ENCODE measurements at regions not wholly inside any gene's neighbourhood (a gene's known extent, or its start where the extent isn't known, plus 50 kb on each side); places are given as distances from the start of the nearest gene placed in this dataset.

DNA sequence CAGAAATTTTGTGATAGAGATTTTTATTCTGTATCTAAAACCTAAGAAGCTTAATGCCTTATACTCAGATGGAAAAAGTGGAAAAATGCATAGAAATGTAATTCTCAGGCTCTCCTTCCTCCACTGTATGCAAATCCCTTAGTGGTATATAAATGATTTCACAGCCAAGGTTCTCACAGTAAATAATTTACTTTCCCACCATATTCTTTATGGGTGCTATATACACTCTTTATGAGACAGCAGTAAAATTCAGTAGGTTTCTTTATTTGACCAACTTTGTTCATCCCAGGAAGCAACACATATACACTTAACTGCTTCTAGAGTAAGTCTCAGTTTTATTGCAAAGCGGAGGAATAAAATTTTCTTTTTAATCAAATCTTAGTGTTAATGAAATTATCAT lies 1399.7 kb downstream of the PCDH7 start:
- Histone ChIP-seq H3K9me3 (no peaks in the 10 kb centered on the region), H3K4me1 (no peaks in the 10 kb centered on the region), H3K4me3 (no peak overlapping the region), H3K27ac (no peak overlapping the region), H3K27me3 (no peaks in the 10 kb centered on the region), H3K36me3 (no peaks in the 10 kb centered on the region)
- TF ChIP-seq, protein P1, sequence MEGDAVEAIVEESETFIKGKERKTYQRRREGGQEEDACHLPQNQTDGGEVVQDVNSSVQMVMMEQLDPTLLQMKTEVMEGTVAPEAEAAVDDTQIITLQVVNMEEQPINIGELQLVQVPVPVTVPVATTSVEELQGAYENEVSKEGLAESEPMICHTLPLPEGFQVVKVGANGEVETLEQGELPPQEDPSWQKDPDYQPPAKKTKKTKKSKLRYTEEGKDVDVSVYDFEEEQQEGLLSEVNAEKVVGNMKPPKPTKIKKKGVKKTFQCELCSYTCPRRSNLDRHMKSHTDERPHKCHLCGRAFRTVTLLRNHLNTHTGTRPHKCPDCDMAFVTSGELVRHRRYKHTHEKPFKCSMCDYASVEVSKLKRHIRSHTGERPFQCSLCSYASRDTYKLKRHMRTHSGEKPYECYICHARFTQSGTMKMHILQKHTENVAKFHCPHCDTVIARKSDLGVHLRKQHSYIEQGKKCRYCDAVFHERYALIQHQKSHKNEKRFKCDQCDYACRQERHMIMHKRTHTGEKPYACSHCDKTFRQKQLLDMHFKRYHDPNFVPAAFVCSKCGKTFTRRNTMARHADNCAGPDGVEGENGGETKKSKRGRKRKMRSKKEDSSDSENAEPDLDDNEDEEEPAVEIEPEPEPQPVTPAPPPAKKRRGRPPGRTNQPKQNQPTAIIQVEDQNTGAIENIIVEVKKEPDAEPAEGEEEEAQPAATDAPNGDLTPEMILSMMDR (IDR thresholded peaks at IDR 0.05 in 4 of 5, conservative IDR thresholded peaks at IDR 0.05 in 1 of 5): no peak
- no peak for TF ChIP-seq POLR2A (IDR thresholded peaks at IDR 0.05)
- intact Hi-C loops (cut with DNase I; ENCODE audit: low total_unique reads) (no loop called here), in situ Hi-C loops (cut with MboI; ENCODE audit: low sequenced_read_pairs in 4 of 4) (no loop called here)
- no peak for DNase-seq
- ATAC-seq: no peak

DNA sequence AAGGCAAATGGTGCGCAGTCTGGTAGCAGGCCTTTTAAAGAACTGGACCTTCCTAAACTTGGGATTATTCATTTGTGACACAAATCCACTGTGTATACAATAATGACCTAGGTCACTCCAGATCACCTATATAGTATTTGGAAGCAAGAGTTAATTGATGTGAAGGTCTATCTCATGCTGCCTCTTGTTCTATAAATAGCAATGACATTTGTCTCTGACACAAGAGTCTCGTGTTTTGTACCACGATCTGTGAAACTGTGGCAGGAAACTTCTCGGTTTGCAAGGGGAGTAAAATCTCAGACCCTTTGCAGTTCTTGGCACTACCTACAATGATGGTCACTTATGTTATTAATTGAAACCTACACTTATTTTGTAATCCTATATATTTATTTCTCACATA lies 1408.4 kb downstream of the PCDH7 start:
- Histone ChIP-seq H3K4me3 (no peak overlapping the region), H3K4me1 (no peaks in the 10 kb centered on the region), H3K27ac (no peak overlapping the region), H3K36me3 (no peaks in the 10 kb centered on the region), H3K27me3 (no peaks in the 10 kb centered on the region), H3K9me3 (no peaks in the 10 kb centered on the region)
- in situ Hi-C loops (cut with MboI; ENCODE audit: low sequenced_read_pairs in 4 of 4): no loop called here
- TF ChIP-seq, protein P1 (IDR thresholded peaks at IDR 0.05 in 4 of 5, conservative IDR thresholded peaks at IDR 0.05 in 1 of 5): no peak
- no peak for TF ChIP-seq POLR2A (IDR thresholded peaks at IDR 0.05)
- intact Hi-C loops (cut with DNase I; ENCODE audit: low total_unique reads): no loop called here
- ATAC-seq (no peak), DNase-seq (no peak)

DNA sequence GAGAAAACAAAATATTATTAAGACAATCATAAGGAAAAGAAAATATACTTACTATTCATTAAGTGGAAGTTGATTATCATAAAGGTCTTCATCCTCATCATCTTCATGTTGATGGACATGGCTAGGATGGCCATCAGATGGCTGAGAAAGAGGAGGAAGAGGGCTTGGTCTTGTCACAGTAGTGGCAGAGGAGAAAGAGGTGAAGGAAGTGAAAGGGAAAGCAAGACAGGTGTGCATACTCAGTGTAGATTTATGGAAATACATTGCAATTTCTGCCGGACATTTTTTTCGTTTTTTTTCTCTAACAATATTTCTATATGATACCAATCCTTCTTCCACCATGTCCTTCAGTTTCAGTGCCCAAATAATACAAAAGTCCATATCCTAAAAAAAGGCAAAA lies 1409.8 kb downstream of the PCDH7 start:
- ATAC-seq (no peak), DNase-seq (no peak)
- Histone ChIP-seq H3K36me3 (no peaks in the 10 kb centered on the region), H3K27me3 (no peaks in the 10 kb centered on the region), H3K27ac (no peak overlapping the region), H3K4me1 (no peaks in the 10 kb centered on the region), H3K4me3 (no peak overlapping the region), H3K9me3 (no peaks in the 10 kb centered on the region)
- intact Hi-C loops (cut with DNase I; ENCODE audit: low total_unique reads): no loop called here
- TF ChIP-seq, protein P1 (IDR thresholded peaks at IDR 0.05 in 4 of 5, conservative IDR thresholded peaks at IDR 0.05 in 1 of 5): no peak
- TF ChIP-seq POLR2A (IDR thresholded peaks at IDR 0.05): no peak
- in situ Hi-C loops (cut with MboI; ENCODE audit: low sequenced_read_pairs in 4 of 4): no loop called here

DNA sequence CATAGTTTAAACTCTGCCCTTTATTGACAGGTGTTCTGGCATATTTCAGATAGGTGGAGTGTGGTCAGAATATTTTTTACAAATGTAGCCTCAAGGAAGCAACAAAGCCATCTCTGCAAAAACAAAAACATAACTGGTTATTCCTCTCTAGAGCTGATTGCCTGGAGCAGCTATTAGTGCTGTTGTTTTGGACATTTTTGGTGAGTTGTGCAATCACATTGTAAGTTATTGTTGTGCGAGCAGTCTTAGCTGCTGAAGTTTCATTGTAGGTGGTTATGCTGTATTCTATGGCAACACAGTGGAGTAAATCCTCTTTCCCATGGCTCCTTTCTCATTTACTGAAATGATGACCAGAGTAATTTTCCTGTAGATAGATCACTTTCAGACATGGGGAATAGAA lies 1413.0 kb downstream of the PCDH7 start:
- Histone ChIP-seq H3K4me1 (no peaks in the 10 kb centered on the region), H3K27ac (no peak overlapping the region), H3K36me3 (no peaks in the 10 kb centered on the region), H3K27me3 (no peaks in the 10 kb centered on the region), H3K9me3 (no peaks in the 10 kb centered on the region), H3K4me3 (no peak overlapping the region)
- ATAC-seq (no peak), DNase-seq (no peak)
- in situ Hi-C loops (cut with MboI; ENCODE audit: low sequenced_read_pairs in 4 of 4) (no loop called here), intact Hi-C loops (cut with DNase I; ENCODE audit: low total_unique reads) (no loop called here)
- TF ChIP-seq, protein P1 (IDR thresholded peaks at IDR 0.05 in 4 of 5, conservative IDR thresholded peaks at IDR 0.05 in 1 of 5): no peak
- TF ChIP-seq POLR2A (IDR thresholded peaks at IDR 0.05): no peak

DNA sequence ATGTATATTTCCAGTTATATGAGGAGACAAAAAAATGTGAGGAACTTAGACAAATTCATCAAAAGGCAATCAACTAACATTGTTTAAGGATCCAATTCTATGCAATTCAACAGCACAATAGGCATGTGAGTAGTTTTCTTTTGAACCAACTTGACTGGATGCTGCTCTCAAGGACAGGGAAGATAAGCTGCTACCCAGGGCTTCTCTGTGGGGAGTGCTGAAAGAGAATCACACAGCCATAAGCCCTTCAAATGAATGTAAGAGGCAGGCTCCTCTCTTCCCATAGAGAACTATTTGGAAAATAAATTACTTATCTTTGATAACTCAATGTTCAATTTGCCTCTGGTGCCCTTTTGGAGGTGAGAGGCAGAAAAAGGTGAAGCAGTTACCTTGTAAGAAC lies 1413.6 kb downstream of the PCDH7 start:
- Histone ChIP-seq H3K27ac (no peak overlapping the region), H3K9me3 (no peaks in the 10 kb centered on the region), H3K4me3 (no peak overlapping the region), H3K4me1 (no peaks in the 10 kb centered on the region), H3K27me3 (no peaks in the 10 kb centered on the region), H3K36me3 (no peaks in the 10 kb centered on the region)
- in situ Hi-C loops (cut with MboI; ENCODE audit: low sequenced_read_pairs in 4 of 4): no loop called here
- intact Hi-C loops (cut with DNase I; ENCODE audit: low total_unique reads): no loop called here
- no peak for TF ChIP-seq POLR2A (IDR thresholded peaks at IDR 0.05)
- TF ChIP-seq, protein P1 (IDR thresholded peaks at IDR 0.05 in 4 of 5, conservative IDR thresholded peaks at IDR 0.05 in 1 of 5): no peak
- no peak for DNase-seq
- ATAC-seq: no peak
